Cardiac muscle cell (in vitro differentiated cells and primary cell): ENCODE measurements at regions not wholly inside any gene's neighbourhood (a gene's known extent, or its start where the extent isn't known, plus 50 kb on each side); places are given as distances from the start of the nearest gene placed in this dataset.

Experiments used
- DNase-seq, 2 donors: peaks; one replicate each; pipeline versions ENCODE4 v3.0.0 to v3.0.0-alpha.2; 2010 to 2017; ENCODE audit warnings: low read depth in 1 of 2, low spot score in 1 of 2
- H3K27ac ChIP-seq: fragments of 200-600 bp; sonication (generic); 2 replicates; pipeline ENCODE4 v1.5.1; 2016
- H3K27me3 ChIP-seq: fragments of 200-600 bp; sonication (generic); 2 replicates; pipeline ENCODE4 v1.6.0; 2016; ENCODE audit warnings: control low read depth
- H3K36me3 ChIP-seq: fragments of 200-600 bp; sonication (generic); 2 replicates; pipeline ENCODE4 v1.5.1; 2016; ENCODE audit warnings: control low read depth
- H3K4me1 ChIP-seq: fragments of 200-600 bp; sonication (generic); 2 replicates; pipeline ENCODE4 v1.8.1; 2017; ENCODE audit warnings: low read depth, mild to moderate bottlenecking, mixed run types
- H3K4me3 ChIP-seq: fragments of 200-600 bp; sonication (generic); 2 replicates; pipeline ENCODE4 v1.5.1; 2016; ENCODE audit warnings: mild to moderate bottlenecking
- H3K9me3 ChIP-seq: fragments of 200-600 bp; sonication (generic); 2 replicates; pipeline ENCODE4 v1.5.1; 2017; ENCODE audit warnings: low read depth, mild to moderate bottlenecking, control low read depth
- TF ChIP-seq, protein P1 (sequence below): IDR thresholded peaks from 2 replicates; pipeline ENCODE4 v1.5.1; 2012; ENCODE audit warnings: low read depth, mild to moderate bottlenecking, low read length

DNA sequence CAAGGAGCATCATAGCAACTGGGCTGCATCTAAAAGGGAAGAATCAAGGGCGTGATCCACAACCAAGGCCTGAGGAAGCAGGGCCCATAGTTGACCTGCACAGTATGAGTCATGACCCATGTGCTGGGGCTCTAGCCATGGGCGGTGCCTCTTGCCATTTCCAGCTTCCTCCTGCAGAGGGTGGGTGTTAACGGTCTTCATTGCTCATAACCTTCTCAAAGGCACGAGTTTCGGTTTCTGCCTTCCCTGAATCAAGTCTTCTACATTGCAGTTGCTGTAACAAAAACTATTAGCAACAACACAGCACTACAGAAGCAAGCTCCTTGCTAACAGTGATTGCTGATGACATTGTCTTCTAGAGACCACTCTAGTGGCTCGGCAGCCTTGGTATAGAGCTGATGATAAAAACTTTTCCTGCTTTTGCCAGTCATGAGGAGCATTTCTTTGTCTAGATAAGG lies 66.9 kb downstream of the CTSL start:
- Histone ChIP-seq H3K36me3 (no peaks in the 10 kb centered on the region), H3K27ac (no peak overlapping the region), H3K9me3 (no peaks in the 10 kb centered on the region), H3K4me3 (no peak overlapping the region), H3K4me1 (no peaks in the 10 kb centered on the region), H3K27me3 (no peaks in the 10 kb centered on the region)
- DNase-seq = peak in 1 of 2 donors; percentile 92
- TF ChIP-seq, protein P1, sequence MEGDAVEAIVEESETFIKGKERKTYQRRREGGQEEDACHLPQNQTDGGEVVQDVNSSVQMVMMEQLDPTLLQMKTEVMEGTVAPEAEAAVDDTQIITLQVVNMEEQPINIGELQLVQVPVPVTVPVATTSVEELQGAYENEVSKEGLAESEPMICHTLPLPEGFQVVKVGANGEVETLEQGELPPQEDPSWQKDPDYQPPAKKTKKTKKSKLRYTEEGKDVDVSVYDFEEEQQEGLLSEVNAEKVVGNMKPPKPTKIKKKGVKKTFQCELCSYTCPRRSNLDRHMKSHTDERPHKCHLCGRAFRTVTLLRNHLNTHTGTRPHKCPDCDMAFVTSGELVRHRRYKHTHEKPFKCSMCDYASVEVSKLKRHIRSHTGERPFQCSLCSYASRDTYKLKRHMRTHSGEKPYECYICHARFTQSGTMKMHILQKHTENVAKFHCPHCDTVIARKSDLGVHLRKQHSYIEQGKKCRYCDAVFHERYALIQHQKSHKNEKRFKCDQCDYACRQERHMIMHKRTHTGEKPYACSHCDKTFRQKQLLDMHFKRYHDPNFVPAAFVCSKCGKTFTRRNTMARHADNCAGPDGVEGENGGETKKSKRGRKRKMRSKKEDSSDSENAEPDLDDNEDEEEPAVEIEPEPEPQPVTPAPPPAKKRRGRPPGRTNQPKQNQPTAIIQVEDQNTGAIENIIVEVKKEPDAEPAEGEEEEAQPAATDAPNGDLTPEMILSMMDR = peak; percentile 38

- DNase-seq = peak in 1 of 2 donors; percentile 93
- TF ChIP-seq, protein P1 = no peak
- no peak overlapping the region for H3K27ac ChIP-seq
- H3K4me1 ChIP-seq = no peaks in the 10 kb centered on the region
- H3K27me3 ChIP-seq = no peaks in the 10 kb centered on the region
- no peak overlapping the region for H3K4me3 ChIP-seq
- H3K36me3 ChIP-seq = no peaks in the 10 kb centered on the region
- no peaks in the 10 kb centered on the region for H3K9me3 ChIP-seq
Observed at GRCh38 chr9:87793292-87793691, 67.4 kb downstream of the CTSL start.

- TF ChIP-seq, protein P1 = no peak
- Histone ChIP-seq H3K27ac (no peak overlapping the region), H3K9me3 (no peaks in the 10 kb centered on the region), H3K36me3 (no peaks in the 10 kb centered on the region), H3K4me3 (no peak overlapping the region), H3K27me3 (no peaks in the 10 kb centered on the region), H3K4me1 (no peaks in the 10 kb centered on the region)
- no peak for DNase-seq
Observed at GRCh38 chr9:87795178-87795577, 69.3 kb downstream of the CTSL start.

DNA sequence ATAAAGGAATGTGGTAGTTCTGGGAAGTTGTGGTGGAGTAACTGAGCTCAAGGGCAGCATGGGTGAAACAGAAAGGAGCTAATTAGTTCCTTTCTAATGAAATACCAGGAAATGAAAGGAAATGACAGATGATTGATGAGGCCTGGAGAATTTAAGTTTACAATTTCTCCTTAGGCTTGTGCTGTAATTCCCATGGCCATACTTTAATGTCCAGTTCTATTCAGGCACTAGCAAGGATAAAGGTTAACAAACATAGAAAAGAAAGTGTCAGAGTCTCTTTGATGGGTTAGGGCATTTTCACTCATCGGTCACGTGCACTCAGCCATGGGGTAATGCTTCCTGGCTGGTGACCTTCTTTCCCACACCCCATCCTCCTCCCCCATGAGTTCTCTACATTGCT lies 70.3 kb downstream of the CTSL start:
- no peaks in the 10 kb centered on the region for H3K36me3 ChIP-seq
- no peaks in the 10 kb centered on the region for H3K4me1 ChIP-seq
- no peak for DNase-seq
- H3K4me3 ChIP-seq = no peak overlapping the region
- H3K9me3 ChIP-seq = no peaks in the 10 kb centered on the region
- no peak overlapping the region for H3K27ac ChIP-seq
- no peaks in the 10 kb centered on the region for H3K27me3 ChIP-seq
- TF ChIP-seq, protein P1 = no peak

GRCh38 chr9:87798261-87798833 lies 72.4 kb downstream of the CTSL start:
- no peaks in the 10 kb centered on the region for H3K4me1 ChIP-seq
- no peak overlapping the region for H3K27ac ChIP-seq
- DNase-seq = no peak
- TF ChIP-seq, protein P1 = no peak
- no peaks in the 10 kb centered on the region for H3K27me3 ChIP-seq
- no peaks in the 10 kb centered on the region for H3K36me3 ChIP-seq
- no peaks in the 10 kb centered on the region for H3K9me3 ChIP-seq
- H3K4me3 ChIP-seq = no peak overlapping the region

- Histone ChIP-seq H3K27me3 (no peaks in the 10 kb centered on the region), H3K4me3 (no peak overlapping the region)
Observed at GRCh38 chr9:87799503-87799902, 73.6 kb downstream of the CTSL start.

More at GRCh38 chr9:87799503-87799902, 73.6 kb downstream of the CTSL start:
- Histone ChIP-seq H3K9me3 (no peaks in the 10 kb centered on the region), H3K27ac (no peak overlapping the region), H3K36me3 (no peaks in the 10 kb centered on the region), H3K4me1 (no peaks in the 10 kb centered on the region)
- TF ChIP-seq, protein P1 = no peak
- DNase-seq = no peak
